GM18909 (cell line): ENCODE measurements at regions not wholly inside any gene's neighbourhood (a gene's known extent, or its start where the extent isn't known, plus 50 kb on each side); places are given as distances from the start of the nearest gene placed in this dataset.
A peak's percentile ranks its signal among the peaks of the same experiment; 100 is the strongest.
"Not testable (repeated sequence)": the region's sequence is repeated elsewhere in the genome, so short reads cannot be mapped to it uniquely, and the experiment has no call there.

ENCODE experiments used
- ATAC-seq: cut with Tn5 transposase; IDR thresholded peaks from one replicate; pipeline ENCODE4 v1.9.1; 2021; ENCODE audit warnings: mild to moderate bottlenecking; ENCODE audit not compliant: unreplicated experiment, poor library complexity

DNA sequence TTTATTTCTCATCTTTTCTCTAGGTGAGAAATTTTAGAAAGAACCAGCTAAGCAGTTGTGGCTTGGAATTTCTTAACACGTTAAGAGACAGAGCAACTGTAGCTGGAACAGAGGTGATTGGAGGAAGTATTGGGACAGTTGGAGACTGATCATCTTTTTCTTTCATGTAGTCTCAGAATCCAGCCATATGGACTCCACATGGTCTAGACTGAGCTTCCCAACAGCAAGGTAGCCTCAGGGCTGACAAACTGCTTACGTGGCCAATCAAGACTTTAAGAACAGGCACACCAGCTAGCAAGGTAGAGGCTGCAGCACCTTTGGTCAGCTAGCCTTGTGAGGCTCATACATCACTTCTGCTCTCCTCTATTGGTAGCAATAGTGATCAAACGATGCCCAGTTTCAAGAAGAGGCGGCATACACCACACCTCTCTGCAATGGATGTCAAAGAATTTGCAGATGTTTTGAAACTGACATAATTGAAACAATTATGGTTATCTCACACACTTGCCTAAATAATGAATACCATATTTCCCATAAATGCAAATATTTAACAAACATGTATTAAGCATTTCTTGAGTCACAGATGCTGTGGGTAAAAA is 590.5 kb upstream of the SLC35B3 start:
- no peak for ATAC-seq

DNA sequence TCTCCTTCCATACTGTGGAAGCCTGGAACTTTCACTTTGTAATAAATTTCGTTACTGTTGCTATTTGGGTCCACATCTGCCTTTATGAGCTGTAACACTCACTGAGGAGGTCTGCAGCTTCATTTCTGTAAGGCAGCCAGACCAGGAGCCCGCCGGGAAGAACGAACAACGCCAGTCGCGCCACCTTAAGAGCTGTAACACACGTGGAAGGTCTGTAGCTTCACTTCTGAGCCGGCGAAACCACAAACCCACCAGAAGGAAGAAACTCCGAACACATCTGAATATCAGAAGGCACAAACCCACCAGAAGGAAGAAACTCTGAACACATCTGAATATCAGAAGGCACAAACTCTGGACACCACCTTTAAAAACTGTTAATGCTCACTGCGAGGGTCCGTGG is 589.9 kb upstream of the SLC35B3 start:
- no peak for ATAC-seq

DNA sequence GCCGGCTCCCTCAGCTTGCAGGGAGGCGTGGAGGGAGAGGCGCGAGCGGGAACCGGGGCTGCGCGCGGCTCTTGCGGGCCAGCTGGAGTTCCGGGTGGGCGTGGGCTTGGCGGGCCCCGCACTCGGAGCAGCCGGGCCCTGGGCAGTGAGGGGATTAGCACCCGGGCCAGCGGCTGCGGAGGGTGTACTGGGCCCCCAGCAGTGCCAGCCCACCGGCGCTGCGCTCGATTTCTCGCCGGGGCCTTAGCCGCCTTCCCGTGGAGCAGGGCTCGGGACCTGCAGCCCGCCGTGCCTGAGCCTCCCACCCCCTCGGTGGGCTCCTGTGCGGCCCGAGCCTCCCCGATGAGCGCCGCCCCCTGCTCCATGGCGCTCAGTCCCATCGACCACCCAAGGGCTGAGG is 588.9 kb upstream of the SLC35B3 start:
- ATAC-seq = not testable (repeated sequence)

DNA sequence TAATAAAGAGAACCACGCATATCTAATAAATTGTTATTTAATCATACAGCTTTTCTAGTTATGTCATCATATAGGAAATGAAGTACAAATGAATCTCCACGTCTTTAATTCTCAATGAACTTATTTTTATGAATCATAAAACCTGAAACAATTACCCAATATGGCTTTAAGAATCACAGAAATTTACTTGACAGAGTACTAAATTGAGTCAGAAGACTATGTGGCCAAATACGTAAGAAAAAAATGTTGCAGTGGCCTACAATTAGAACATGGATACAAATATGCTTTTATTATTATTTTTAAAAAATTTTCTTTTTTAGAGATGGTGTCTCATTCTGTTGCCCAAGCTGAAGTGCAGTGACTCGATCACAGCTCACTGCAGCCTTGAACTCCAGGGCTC is 584.7 kb upstream of the SLC35B3 start:
- ATAC-seq = no peak

DNA sequence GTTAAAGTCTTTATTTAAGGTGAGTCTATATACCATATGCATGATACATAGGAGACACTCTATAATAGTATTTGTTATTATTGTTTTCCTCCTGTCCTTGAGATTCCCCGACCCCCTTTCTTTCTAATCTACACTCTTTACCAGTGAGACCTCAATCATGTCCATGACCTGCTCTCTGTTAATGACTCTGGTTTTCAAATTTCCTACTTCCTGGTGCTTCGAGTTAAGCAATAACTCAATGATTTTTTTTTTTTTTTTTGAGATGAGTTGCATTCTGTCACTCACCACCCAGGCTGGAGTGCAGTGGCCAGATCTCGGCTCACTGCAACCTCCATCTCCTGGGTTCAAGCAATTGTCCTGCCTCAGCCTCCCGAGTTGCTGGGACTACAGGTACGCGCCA is 574.6 kb upstream of the SLC35B3 start:
- ATAC-seq = no peak

DNA sequence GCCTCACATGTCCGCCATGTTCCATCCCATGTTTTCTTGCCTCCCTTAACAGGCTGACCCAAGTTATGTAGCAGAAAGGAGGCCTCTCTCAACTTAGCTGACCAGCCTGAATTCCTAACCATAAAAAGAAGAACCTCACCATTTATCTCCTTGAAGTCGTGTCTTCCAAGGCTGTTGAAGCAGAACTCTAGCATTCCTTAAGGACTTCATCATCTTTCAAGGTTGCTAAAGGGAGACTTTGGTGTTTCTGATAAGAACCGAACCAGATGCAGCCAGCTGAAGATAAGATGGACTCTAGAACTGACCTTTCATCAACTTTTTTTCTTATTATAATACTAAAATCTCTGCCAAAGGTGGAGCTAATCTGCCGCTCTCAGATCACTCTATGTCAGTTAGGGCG is 571.7 kb upstream of the SLC35B3 start:
- no peak for ATAC-seq

DNA sequence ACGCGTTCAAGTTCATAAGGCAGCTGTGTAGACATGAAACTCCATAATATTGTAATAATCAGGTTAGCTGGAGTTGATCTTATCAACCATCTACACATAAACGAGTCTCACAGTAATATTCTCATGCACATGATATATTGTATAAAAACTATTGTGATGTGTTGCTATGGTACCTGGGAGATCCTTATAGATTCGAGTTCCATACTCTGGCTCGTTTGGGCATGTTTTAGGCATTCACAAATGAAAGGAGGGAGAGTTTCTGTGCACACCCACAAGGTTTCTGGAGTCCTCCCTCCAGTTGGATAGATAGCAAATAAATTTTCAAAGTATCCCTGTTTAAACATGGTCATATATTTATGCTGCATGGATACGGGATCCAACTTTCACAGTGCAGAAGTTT is 567.5 kb upstream of the SLC35B3 start:
- ATAC-seq = no peak

DNA sequence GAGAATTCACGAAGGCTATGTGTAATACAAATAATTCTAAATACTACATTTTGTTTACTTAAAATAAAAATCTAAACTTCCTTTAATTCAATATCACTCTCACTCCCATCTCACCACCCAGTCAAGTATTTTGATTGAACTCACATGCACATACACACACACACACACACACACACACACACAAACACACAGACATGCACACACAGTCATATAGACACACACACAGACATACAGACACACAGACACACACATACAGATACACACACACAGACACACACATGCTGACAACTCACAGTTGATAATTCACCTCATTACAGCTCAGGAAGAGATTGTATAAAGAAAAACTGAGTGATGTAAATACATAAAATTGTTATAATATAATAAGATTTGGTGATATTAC is 559.8 kb upstream of the SLC35B3 start:
- no peak for ATAC-seq

DNA sequence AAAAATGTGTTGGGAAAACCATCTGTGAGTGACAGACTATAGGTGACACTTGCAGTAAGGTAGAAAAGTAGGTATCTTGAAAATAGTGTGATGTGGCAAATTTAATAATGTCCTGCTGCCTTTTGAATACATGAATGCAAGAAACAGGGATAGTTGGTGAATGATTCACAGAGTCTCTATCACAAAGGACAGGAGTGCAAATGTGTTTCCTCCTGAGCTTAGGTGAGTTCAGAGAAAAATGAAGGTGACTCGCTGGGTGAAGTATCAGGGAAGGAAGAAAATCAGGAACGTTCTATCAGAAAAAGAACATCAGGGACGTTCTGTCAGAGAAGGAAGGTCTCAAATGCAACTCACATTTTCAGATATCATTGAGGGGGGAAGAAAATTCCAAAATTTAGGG is 557.8 kb upstream of the SLC35B3 start:
- no peak for ATAC-seq

DNA sequence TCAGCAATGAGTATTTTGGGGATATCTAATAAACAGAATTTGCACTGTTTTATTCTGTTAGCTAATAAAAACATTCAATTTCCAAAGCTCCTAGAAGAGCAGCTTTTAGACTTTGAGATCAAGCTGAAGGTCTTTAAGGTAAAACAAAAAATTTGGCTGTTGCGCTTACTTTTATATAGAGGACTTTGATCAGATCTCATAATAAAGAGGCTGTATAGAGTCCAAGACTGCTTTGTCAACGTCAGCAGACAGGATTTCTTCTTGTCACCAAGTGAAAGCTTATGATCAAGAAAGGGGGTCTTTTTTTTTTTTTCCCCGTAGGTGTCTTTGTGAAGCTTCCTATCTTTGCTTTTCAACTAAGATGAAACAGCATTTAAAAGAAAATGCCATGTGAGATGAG is 556.5 kb upstream of the SLC35B3 start:
- ATAC-seq = no peak

DNA sequence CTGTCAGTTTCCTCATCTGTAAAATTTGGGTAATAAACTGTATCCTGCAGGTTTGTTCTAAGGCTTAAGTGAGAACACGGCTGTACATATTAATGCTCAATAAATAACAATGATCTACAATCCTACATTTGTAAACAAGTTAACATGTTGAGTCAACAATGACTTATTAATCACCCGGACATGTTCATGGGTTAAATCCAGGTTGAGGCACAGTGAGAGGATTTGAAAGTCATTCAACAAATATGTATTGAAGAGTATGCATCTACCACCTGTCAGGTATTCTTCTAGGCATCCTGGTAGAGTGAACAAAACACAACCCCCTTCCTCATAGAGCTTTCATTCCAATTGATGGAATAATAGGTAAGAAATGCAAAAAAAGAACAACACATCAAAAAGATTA is 554.7 kb upstream of the SLC35B3 start:
- ATAC-seq = no peak

DNA sequence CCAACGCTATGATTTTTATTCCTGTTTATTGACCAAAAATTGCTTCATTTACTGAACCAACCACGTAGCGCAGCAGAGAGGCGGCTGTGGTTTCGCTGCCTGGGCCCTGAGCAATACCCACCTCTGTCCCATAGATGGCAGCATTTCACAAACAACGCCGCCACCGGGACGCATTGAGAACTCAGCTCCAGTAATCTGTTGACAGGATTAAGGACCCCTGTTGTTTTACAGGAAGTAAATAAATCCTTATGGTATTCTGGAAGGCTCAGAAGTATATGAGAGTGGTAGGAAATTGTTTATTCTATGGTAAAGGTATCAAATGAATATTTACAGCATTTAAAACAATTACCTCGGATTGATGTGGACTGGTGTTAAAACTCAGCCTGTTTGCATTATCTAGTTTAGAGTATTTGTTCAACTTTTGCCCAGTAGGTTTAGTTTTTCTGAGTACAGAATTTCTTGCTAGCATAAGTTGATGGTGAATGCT is 547.9 kb upstream of the SLC35B3 start:
- peak; percentile 97 for ATAC-seq

DNA sequence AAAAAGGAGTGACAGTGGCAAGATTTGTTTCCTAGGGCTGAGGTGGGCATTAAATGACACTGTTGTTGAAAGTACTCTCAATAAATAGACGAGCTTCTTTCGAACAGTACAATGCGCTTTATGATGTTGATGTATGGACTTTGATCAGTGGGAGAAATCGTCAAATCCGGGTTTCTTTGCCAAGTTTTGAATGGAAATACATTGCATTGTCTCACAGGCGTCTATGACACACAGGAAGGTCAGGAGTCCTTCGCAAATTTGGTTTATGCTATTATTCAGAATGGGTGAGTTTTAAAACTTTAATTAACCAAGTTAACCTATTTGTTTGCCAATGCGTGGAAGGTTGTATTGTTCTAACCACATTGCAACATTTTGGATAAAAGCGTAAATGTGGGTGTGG is 547.3 kb upstream of the SLC35B3 start:
- no peak for ATAC-seq

DNA sequence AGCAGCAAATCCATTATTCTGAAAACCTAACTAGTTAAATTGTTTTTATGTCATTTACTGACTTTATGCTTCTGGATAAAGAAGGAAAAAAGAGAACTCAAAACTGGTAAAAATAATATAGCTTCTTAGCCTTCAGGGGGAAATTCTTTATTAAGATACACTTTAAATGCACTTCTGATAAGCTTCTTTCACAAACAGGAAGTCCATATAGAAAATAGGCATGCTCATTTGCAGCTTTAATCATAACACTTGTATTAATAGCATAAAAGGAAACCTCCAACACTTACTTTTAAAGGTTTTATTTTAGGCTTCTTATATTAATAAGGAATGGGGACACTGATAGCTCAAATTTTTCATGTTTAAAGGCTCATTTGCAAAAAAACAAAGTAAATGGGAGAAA is 538.0 kb upstream of the SLC35B3 start:
- ATAC-seq = no peak

DNA sequence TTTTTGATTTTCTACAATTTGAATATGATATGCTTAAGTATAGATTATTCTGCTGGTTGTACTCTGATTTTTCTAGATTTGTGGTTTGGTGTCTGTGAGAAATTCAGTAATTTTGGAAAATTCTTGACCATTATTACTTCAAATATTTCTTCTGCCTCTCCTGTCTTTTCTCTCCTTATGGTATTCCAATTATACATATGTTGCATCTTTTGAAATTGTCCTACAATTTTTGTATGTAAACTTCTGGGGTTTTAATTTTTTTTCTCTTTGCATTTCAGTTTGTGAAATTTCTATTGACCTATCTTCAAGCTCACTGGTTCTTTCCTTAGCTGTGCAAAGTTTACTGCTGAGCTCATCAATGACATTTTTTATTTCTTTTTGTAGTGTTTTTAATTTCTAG is 534.4 kb upstream of the SLC35B3 start:
- ATAC-seq = no peak

DNA sequence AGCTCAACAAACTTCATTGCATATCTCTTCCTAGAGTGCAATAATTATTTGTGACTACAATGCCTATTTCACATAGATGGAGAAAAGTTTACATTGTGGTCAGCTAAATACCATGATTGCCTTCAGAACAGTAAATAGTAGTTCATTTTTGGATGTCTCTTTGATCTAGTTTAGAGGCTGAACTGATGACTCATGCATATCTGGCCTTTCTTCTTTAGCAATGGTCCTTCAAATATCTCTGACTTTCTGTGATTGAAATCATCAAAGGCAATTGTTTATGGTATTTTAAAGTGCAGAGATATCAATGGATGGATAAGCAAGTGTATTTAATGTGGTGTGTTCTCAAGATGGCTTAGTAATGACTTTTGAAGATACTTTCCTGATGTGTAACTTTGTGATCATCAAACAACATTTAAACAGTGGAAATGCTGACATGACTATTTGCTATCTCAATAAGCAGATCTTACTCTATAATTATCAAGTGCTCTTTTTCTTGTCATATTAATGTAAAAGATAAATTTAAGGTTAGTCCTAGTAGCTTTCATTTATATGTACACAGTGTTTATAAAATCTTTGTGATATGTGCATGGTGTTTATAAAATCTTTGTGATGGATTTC is 523.7 kb upstream of the SLC35B3 start:
- ATAC-seq = no peak

DNA sequence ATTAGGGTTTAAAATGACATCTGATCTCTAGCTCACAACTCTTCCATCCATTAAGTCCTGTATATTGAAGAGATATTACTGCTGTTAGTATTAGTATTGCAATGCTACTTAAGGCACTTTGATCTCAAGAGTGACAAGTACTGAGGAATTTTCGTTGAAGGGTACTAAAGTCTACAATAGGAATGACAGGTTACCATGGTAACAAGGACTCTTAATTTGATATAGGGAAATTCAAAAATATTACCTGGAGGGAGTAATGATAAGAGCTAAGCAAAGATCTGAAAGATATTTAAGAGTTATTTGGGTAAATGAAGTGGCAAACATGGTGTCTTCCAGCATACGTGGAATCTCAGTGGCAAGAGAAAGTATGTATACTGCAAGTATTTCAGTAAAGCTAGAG is 518.0 kb upstream of the SLC35B3 start:
- no peak for ATAC-seq

DNA sequence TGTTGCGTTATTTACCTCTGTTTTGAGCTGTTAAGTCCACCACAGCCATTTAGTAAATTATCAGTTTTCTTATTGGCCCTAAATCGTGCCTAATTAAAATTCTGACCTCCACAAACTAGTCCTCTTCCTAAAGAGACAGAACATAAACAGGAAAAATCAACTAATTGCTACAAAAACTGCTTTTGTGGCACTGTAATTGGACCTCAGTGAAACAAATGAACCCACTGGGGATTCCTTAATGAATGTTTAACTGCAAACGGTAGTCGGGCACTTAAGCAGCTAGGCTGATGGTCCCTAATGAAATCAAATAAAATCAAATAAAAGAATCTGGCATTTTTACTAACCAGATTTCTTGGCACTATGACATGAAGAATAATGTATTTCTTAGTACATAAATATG is 513.4 kb upstream of the SLC35B3 start:
- ATAC-seq = no peak

DNA sequence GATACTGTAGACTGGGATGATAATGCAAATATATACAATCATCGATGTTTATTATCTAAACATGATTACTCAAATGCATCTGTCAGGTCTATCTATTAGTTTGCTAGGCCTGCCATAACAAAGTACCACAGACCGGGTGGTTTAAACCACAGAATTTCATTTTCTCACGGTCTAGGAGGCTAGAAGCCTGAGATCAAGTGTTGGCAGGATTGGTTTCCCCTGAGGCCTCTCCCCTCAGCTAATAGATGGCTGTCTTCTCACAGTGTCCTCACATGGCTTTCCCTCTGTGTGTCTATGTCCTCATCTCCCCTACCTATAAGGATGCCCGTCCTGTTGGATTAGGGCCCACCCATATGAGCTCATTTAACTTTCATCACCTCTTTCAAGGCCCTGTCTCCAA is 512.6 kb upstream of the SLC35B3 start:
- no peak for ATAC-seq

DNA sequence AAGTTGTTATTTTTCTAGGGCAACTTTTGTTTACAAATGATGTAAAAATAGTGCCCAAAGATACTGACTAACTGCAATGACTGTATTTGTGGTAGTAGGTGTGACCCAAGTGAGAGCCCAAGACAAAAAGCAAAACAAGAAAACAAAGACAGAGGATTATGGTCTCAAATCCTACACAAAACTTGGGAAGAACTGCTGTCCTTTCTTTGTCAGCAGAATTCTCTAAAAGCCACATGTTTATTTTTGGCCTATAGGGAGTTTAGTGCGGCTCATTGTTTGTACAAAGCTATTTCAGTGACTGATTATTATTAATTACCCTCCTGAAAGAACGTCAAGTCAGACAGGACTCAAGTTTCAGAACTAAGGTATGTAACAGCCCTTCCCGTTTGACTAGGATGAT is 509.2 kb upstream of the SLC35B3 start:
- no peak for ATAC-seq

DNA sequence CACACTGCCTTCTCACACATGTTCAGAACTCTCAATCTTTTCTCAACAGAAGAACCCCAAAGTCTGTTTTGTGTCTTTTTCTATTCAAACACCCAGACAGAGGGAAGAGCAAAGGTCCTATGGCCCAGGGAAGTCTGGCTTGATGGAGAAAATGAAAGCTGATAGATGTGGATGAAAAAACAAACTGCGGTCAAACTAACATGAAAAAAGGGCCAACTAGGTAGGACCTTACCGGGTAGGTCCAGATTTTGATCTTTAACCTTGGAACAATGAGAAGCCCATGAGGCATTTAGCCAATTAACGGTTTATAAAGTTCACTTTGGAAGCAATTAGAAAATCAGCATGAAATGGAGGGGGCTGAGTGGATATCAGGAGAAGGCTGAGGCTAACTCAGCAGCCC is 507.7 kb upstream of the SLC35B3 start:
- no peak for ATAC-seq

DNA sequence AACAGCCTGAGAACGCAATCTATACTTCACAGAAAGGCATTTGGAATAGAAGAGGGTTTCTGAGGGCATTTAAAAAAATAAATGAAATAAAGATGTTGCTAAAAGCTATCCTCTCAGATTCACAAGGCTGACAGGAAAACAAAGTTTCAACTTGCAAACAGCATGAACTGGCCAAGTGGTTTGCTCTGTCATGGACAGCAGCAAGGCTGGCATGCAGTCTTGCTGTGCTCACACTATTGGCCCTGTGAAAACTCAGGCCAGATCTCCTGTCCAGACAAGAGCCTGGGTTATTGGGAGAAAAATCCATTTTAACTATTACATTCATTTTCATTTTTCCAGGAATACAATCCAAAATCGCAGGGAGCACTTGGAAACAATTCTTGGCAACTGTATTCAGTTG is 506.2 kb upstream of the SLC35B3 start:
- no peak for ATAC-seq

DNA sequence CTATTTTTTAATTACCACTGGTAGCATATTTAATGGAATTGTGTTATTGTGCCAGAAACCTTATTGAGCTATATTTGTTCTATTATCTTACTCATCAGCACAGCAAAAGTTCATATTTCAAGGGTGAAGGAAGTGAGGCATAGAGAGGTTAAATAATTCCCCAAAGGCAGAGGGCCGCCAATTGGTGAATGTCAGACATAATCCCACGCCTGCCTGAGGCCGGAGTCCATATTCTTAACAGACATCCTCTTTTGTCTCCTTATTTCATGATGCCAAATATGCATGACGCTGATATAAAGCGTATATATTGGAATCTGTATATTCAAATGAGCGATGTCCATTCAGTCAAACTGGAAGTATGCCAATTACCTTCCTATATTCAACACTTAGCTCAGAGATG is 505.0 kb upstream of the SLC35B3 start:
- no peak for ATAC-seq
